ENCODE measurements at regions not wholly inside any gene's neighbourhood (a gene's known extent, or its start where the extent isn't known, plus 50 kb on each side); places are given as distances from the start of the nearest gene placed in this dataset.

DNA sequence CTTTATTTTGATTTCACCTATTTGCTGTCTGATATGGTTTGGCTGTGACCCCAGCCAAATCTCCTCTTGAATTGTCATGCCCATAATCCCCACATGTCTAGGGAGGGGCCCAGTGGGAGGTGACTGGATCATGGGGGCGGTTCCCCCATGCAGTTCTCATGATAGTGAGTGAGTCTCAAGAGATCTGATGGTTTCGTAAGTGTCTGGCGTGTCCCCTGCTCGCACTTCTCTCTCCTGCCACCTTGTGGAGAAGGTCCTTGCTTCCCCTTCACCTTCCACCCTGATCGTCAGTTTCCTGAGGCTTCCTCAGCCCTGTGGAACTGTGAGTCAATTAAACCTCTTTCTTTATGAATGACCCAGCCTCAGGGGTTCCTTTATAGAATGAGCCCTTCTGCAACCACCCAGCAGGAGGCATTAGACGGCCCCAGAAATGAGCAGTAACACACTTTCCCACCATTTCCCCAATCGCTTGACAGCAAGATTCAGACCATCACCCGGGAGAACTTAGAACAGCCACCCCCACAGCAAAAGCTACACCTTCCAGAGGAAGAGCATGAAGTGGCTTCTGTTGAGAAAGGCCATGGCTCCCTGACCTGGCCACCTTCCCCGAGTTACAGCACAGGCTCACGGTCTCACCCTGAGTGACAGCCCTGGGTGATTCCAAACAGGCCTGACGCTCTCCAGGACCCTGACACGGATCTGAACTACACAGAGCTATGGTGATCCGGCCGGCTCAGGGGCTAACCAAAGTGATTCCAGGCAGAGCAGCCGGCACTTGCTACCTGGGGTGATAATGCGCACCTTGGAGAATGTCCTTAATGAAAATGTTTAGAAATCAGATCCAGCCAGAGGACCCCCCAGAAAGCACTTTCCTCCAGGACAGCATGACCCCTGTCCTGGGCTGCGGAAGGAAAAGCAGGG, 131.2 kb upstream of the CDH4 start:
- Histone ChIP-seq H3K9me3 (ENCODE audit: insufficient read depth, low read depth, low read length) (no peaks in the 10 kb centered on the region), H2AFZ (ENCODE audit: low read depth, low read length) (no peak overlapping the region), H3K27ac (ENCODE audit: low read depth, low read length) (no peak overlapping the region), H3K79me2 (ENCODE audit: insufficient read depth, low read length) (no peaks in the 10 kb centered on the region), H4K20me1 (ENCODE audit: insufficient read depth, low read length) (no peaks in the 10 kb centered on the region), H3K4me1 (ENCODE audit: insufficient read depth, low read length) (peaks cover 19% of the 10 kb centered on the region), H3K4me2 (ENCODE audit: low read length) (no peak overlapping the region), H3K4me3 (ENCODE audit: insufficient read depth, low read depth, low read length) (no peak overlapping the region), H3K36me3 (ENCODE audit: insufficient read depth, low read length) (no peaks in the 10 kb centered on the region), H3K9ac (ENCODE audit: low read length) (no peak overlapping the region), H3K27me3 (ENCODE audit: insufficient read depth, low read length) (peaks cover 2% of the 10 kb centered on the region)
- FAIRE-seq = peak; percentile 9
- H3K9me3 Mint-ChIP-seq (ENCODE audit: unreplicated experiment) = no peaks in the 10 kb centered on the region
- peak; percentile 48 for DNase-seq (ENCODE audit: low read depth)
- H3K4me1 Mint-ChIP-seq (ENCODE audit: low read depth, unreplicated experiment) = peaks cover 26% of the 10 kb centered on the region
- no peak overlapping the region for H3K4me3 Mint-ChIP-seq (ENCODE audit: unreplicated experiment)
- peaks cover 2% of the 10 kb centered on the region for H3K36me3 Mint-ChIP-seq (ENCODE audit: low read depth, unreplicated experiment)
- H3K27ac Mint-ChIP-seq (ENCODE audit: unreplicated experiment) = peak overlapping the region; percentile 35
- no peak for TF ChIP-seq EZH2 (IDR thresholded peaks at IDR 0.05; ENCODE audit: insufficient read depth, low read length)
- TF ChIP-seq, protein P1, sequence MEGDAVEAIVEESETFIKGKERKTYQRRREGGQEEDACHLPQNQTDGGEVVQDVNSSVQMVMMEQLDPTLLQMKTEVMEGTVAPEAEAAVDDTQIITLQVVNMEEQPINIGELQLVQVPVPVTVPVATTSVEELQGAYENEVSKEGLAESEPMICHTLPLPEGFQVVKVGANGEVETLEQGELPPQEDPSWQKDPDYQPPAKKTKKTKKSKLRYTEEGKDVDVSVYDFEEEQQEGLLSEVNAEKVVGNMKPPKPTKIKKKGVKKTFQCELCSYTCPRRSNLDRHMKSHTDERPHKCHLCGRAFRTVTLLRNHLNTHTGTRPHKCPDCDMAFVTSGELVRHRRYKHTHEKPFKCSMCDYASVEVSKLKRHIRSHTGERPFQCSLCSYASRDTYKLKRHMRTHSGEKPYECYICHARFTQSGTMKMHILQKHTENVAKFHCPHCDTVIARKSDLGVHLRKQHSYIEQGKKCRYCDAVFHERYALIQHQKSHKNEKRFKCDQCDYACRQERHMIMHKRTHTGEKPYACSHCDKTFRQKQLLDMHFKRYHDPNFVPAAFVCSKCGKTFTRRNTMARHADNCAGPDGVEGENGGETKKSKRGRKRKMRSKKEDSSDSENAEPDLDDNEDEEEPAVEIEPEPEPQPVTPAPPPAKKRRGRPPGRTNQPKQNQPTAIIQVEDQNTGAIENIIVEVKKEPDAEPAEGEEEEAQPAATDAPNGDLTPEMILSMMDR (IDR thresholded peaks at IDR 0.05; ENCODE audit: insufficient read depth, low read depth, low read length) = peak; percentile 47
- H3K27me3 Mint-ChIP-seq (ENCODE audit: low read depth, unreplicated experiment) = peaks cover 5% of the 10 kb centered on the region

DNA sequence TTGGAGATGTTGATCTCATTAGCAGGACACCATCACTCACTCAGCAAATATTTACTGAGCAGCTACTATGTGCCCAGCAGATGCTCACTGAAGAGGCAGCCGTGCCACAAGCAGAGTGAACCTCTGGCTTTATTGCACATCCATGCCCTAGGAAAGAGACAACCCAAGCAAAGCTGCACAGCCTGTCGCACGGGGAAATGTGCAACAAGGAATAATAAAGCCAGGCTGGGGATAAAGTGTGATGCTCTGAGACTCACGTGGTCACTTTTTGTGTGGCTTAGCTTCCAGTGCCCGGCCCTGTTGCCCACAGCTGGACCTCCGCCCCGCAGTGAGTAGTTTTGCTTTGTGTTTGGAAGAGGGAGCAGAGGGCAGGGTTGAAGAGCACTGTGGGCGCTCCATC, 130.4 kb upstream of the CDH4 start:
- DNase-seq (ENCODE audit: low read depth) = no peak
- H3K27ac Mint-ChIP-seq (ENCODE audit: unreplicated experiment) = no peak overlapping the region

More for the DNA sequence above, 130.4 kb upstream of the CDH4 start:
- Mint-ChIP-seq H3K4me1 (ENCODE audit: low read depth, unreplicated experiment) (peaks cover 29% of the 10 kb centered on the region), H3K9me3 (ENCODE audit: unreplicated experiment) (no peaks in the 10 kb centered on the region), H3K4me3 (ENCODE audit: unreplicated experiment) (no peak overlapping the region), H3K36me3 (ENCODE audit: low read depth, unreplicated experiment) (peaks cover 2% of the 10 kb centered on the region), H3K27me3 (ENCODE audit: low read depth, unreplicated experiment) (peaks cover 5% of the 10 kb centered on the region)
- H3K27me3 ChIP-seq (ENCODE audit: insufficient read depth, low read length) = no peaks in the 10 kb centered on the region
- H2AFZ ChIP-seq (ENCODE audit: low read depth, low read length) = no peak overlapping the region
- no peak overlapping the region for H3K9ac ChIP-seq (ENCODE audit: low read length)
- FAIRE-seq = no peak
- H3K79me2 ChIP-seq (ENCODE audit: insufficient read depth, low read length) = no peaks in the 10 kb centered on the region
- peaks cover 19% of the 10 kb centered on the region for H3K4me1 ChIP-seq (ENCODE audit: insufficient read depth, low read length)
- no peak overlapping the region for H3K4me2 ChIP-seq (ENCODE audit: low read length)
- H3K36me3 ChIP-seq (ENCODE audit: insufficient read depth, low read length) = no peaks in the 10 kb centered on the region
- no peak for TF ChIP-seq EZH2 (IDR thresholded peaks at IDR 0.05; ENCODE audit: insufficient read depth, low read length)
- TF ChIP-seq, protein P1 (IDR thresholded peaks at IDR 0.05; ENCODE audit: insufficient read depth, low read depth, low read length) = no peak
- H3K4me3 ChIP-seq (ENCODE audit: insufficient read depth, low read depth, low read length) = no peak overlapping the region
- H3K27ac ChIP-seq (ENCODE audit: low read depth, low read length) = no peak overlapping the region
- no peaks in the 10 kb centered on the region for H4K20me1 ChIP-seq (ENCODE audit: insufficient read depth, low read length)
- no peaks in the 10 kb centered on the region for H3K9me3 ChIP-seq (ENCODE audit: insufficient read depth, low read depth, low read length)

Measured in astrocyte (in vitro differentiated cells and primary cell).